22Rv1 (cell line): ENCODE measurements at regions not wholly inside any gene's neighbourhood (a gene's known extent, or its start where the extent isn't known, plus 50 kb on each side); places are given as distances from the start of the nearest gene placed in this dataset.

ENCODE experiments used
- H3K27ac ChIP-seq: fragments of 450-650 bp; 2 replicates; pipeline ENCODE4 v1.5.1; 2017
- ZFX ChIP-seq: fragments of 450-650 bp; IDR thresholded peaks from 2 replicates; pipeline ENCODE4 v1.6.1; 2017; ENCODE audit warnings: antibody characterized with exemption, borderline replicate concordance
- TF ChIP-seq, protein P1 (sequence below): fragments of 450-650 bp; IDR thresholded peaks from 2 replicates; pipeline ENCODE4 v1.5.1; 2017; ENCODE audit warnings: mild to moderate bottlenecking

- no peak for TF ChIP-seq ZFX
- TF ChIP-seq, protein P1, sequence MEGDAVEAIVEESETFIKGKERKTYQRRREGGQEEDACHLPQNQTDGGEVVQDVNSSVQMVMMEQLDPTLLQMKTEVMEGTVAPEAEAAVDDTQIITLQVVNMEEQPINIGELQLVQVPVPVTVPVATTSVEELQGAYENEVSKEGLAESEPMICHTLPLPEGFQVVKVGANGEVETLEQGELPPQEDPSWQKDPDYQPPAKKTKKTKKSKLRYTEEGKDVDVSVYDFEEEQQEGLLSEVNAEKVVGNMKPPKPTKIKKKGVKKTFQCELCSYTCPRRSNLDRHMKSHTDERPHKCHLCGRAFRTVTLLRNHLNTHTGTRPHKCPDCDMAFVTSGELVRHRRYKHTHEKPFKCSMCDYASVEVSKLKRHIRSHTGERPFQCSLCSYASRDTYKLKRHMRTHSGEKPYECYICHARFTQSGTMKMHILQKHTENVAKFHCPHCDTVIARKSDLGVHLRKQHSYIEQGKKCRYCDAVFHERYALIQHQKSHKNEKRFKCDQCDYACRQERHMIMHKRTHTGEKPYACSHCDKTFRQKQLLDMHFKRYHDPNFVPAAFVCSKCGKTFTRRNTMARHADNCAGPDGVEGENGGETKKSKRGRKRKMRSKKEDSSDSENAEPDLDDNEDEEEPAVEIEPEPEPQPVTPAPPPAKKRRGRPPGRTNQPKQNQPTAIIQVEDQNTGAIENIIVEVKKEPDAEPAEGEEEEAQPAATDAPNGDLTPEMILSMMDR = no peak
- no peak overlapping the region for H3K27ac ChIP-seq
Observed at GRCh38 chr13:58630794-58631193, 999.2 kb downstream of the PCDH17 start.

DNA sequence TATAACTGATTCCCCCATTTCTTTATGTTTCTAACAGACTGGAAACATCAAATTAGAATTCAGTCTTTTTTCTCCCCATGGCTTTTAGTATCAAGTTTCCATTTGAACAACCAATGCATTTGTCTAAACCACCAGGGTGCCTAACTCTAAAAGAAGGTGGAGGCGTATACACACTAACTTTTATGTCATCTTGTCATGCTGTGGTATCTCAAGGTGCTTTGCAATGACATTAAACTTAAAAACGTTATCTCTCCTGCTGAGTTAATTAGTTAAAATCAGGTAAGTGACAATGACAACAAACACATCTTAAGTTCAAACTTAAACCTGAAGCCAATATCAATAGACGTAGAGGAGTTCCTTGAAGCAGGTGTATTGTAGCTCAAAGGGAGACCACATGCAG lies 1001.7 kb downstream of the PCDH17 start:
- H3K27ac ChIP-seq = no peak overlapping the region
- TF ChIP-seq, protein P1 = no peak
- TF ChIP-seq ZFX = no peak

DNA sequence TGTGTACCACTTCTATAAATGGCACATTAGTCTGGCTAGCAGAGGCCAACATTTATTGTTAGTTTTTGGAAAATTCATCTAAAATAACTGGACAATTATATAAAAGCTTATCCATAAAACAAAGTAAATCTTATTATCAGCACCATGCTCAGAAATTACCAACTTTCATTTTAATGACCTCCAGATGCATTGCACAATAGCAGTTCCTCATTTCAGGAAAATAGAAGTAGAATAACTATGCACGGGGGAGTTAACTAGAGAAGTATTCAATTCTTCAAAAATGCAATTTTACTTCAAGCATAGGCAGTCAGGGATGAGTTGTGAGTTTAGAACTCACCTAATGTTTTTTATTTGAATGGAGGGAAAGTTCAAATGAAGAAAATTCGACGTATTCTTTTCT lies 1023.5 kb downstream of the PCDH17 start:
- TF ChIP-seq, protein P1 = no peak
- TF ChIP-seq ZFX = no peak
- H3K27ac ChIP-seq = no peak overlapping the region

- no peak overlapping the region for H3K27ac ChIP-seq
- no peak for TF ChIP-seq ZFX
- TF ChIP-seq, protein P1 = no peak
Observed at GRCh38 chr13:58660826-58661225, 1029.3 kb downstream of the PCDH17 start.

GRCh38 chr13:58666331-58666730 lies 1034.8 kb downstream of the PCDH17 start:
- TF ChIP-seq, protein P1 = no peak
- no peak for TF ChIP-seq ZFX
- no peak overlapping the region for H3K27ac ChIP-seq

DNA sequence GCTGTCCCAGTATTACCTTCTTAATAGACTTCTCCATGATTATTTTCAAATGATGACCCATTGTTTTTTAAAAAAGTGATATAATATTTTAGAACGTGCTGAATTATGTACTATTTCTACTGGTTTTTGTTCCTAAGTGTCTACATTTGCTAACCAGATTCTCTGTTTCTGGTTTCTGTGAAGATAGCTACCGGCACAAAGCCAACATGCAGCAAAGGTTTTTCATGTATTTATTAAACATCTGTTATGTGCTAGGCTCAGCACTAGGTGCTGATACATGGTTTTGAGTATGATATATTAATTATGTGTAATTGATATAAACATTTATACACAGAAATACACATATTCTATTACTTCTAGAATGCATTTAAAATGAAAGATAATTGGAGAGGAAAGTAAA lies 1035.6 kb downstream of the PCDH17 start:
- H3K27ac ChIP-seq = no peak overlapping the region
- TF ChIP-seq, protein P1 = no peak
- no peak for TF ChIP-seq ZFX

DNA sequence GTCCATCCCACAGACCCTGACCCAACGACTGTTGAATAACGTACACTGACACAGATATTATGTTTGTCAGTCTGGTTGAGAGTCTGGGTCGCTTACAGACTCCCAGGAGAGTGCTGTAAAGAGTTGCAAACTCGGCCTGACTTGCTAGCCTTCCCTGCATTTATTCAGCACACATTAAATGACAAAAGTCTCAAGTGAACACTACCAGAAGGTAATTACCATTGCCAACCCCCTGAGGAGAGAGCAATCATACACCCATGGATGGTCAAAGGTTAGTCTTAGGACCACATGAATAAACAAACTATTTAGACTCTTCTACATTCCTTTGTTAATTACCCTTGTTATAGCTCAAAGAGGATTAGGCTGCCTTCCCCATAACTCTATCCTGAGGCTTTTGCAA lies 1048.6 kb downstream of the PCDH17 start:
- no peak for TF ChIP-seq ZFX
- TF ChIP-seq, protein P1 = no peak
- H3K27ac ChIP-seq = no peak overlapping the region; the same call in 1 of the 2 replicates
